ENCODE measurements at regions not wholly inside any gene's neighbourhood (a gene's known extent, or its start where the extent isn't known, plus 50 kb on each side); places are given as distances from the start of the nearest gene placed in this dataset.
"Not testable (repeated sequence)": the region's sequence is repeated elsewhere in the genome, so short reads cannot be mapped to it uniquely, and the experiment has no call there.

DNA sequence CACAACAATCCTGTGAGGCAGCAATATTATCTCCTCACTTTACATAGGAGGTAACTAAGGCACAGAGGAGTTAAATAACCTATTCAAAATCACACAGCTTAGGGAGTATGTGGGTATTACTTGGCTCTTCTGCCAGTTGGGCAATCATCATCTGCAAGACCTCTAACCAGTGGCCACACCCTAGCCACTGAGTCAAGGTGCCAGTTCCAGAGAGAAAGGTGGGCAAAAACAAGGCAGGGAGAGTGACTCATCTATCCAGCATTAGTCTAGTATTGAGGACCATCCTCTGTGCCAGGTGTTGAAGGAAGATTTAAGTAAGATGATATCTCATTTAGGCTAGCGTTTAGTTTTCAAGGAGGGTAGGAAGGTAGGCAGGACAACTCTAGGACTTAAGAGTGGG, 113.9 kb upstream of the EOLA2 start:
- no peak for DNase-seq (ENCODE audit: low read depth)

DNA sequence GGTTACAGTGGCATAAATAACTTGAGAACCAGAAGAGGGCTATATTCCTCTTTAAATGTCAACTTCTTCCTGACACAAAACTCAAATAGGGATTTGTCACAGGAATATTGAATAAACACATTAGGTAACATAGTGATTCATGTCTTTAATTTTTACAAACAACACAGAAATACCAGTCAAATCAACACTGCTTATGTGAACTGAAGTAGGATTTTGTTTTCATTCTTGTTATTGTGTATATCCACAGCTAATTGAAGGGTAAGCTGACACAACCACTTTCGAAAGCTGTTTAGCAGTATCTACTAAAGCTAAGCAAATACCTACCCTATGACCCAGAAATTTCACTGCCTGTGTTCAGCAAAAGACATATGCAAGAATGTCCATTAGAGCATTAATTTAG, 120.4 kb upstream of the EOLA2 start:
- no peak for DNase-seq (ENCODE audit: low read depth)

DNA sequence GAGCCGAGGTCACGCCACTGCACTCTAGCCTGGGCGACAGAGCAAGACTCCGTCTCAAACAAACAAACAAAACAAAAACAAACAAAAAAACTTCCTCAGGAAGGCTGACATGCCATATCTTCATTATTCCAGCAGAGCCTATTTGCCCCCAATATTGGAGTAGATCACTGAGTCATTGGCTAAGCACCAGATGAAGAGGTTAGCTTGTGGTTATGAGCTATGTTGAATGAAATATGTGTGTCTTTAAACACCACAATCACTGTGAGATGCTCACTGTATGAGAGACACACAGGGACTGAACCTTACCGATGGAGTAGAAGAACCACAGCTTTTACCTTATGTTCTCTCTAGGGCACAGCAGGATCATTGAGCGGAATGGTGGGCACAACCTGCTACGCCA, 122.1 kb upstream of the EOLA2 start:
- no peak for DNase-seq (ENCODE audit: low read depth)

DNA sequence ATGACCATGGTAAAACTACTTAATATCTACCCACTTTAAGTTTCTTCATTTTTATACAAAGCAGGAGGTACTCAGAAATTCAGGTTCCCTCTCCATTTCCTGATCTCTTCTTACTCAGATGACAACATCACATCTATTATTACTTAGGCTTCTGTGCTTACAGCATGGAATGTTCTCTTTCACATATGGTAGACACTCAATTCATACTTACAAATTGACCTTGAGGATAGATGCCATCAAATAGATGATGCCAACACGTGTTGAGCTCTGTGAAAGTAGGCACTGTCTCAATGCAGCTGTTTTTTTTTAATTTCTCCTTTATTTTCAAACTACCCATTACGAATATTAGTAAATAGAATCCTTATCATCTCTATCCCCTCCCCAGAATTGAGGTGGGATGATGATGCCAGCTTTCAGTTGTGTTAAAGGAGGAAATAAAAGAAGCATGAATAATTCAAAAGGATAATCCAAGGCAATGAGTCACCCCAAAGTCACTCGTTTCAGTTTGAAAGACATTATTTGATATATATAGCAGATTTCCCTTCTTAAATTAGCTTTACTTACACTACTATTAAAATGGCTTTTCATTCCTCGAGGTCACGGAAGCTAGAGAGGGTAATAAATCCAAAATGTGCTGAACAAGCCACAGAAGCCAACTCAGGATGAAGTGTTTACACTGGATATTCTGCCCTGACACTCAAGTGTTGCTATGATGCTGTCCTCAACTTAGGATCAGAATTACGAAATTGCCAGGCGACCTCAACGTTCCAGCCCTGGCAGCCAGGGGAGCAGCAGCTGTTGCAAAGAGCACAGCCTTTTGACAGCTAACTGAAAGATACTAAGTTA, 124.2 kb upstream of the EOLA2 start:
- DNase-seq (ENCODE audit: low read depth), result peak; percentile 38

DNA sequence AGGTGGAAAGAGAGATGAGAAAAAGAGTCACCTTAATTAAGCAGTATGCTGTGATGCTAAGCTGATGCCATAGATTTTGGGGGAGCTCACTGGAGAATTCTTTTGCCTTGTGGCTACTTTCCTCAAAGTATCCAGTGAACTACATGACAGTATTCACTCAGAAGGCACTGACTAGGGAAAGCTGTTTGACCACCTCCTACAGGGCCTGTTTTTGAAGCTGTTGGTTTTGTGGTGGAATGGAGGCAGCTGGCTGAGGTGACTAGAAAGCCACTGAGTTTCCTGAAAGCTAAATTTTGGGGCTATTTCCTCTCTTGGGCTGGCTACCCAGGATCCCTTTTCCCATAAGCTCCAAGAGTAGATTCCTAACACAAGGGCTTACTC, 124.8 kb upstream of the EOLA2 start:
- no peak for DNase-seq (ENCODE audit: low read depth)

DNA sequence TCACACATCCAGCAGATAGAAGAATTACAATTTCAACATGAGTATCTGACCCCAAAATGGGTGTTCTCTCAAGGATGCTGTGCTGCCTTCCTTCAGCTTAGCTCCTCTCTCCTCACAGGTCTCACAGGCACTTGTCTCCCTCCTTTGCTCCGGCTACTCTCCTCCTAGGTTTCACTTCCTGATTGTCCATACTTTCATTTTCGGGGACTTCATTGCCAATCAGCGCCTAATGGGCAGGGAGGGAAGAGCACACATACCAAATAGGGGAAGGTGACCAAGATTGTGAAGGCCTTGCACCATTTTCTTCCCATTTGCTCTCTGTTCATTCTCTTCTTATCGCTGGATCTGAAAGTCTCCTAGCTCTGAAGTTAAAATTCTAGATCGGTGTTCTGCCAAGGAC, 125.4 kb upstream of the EOLA2 start:
- DNase-seq (ENCODE audit: low read depth), result no peak

DNA sequence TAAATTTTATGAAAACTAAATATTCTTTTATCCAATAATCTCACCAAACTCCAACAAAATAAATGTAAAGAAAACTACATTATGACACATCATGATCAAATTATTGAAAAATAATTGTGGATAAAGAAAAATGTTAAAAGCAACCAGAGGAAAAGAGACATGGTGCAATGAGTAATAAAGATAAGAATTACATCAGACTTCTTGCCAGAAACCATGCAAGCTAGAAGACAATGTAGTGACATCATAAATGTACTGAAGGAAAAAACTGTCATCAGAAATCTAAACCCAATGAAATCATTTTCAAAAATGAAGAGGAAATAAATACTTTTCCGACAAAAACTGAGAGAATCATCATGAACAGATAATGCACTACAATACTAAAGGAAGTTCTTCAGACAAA, 135.9 kb upstream of the EOLA2 start:
- DNase-seq (ENCODE audit: low read depth), result no peak

DNA sequence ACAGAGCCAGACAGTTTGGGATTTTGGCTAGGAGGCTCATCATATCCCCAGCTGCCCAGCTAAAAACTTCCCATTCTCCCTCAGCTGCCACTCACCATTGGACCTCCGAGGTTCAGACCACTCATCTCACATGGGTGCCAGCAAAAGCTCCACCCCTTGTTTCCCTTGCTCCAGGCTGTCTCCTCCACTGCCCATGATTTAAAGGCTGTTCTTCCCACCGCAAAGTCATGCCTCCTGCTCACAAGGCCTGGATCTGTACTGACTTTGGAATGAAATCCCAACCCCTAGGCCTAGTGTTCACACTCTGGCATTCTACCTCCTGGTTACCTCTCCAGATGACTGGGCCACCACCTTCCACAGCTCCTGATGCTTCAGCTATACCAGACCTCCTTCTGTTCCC, 142.2 kb upstream of the EOLA2 start:
- DNase-seq (ENCODE audit: low read depth), result no peak

DNA sequence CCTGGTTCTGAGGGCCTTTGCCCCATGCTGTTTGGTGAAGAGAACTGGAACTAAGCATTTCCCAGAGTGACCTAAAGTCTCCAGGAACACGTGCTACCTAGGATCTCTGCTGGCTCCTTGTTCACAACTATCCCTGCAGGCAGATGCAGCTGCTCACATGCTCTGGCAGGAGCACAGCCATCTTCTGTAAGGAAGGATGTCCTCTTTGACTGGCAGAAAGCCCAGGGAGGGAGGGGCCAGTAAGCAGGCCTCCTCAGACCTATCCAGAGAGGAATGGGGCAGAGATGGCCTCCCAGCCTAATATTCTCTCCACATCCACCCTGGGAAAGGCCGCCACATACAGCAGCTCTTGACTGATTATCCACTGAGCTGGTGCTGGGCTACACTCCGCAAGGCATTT, 142.8 kb upstream of the EOLA2 start:
- no peak for DNase-seq (ENCODE audit: low read depth)

DNA sequence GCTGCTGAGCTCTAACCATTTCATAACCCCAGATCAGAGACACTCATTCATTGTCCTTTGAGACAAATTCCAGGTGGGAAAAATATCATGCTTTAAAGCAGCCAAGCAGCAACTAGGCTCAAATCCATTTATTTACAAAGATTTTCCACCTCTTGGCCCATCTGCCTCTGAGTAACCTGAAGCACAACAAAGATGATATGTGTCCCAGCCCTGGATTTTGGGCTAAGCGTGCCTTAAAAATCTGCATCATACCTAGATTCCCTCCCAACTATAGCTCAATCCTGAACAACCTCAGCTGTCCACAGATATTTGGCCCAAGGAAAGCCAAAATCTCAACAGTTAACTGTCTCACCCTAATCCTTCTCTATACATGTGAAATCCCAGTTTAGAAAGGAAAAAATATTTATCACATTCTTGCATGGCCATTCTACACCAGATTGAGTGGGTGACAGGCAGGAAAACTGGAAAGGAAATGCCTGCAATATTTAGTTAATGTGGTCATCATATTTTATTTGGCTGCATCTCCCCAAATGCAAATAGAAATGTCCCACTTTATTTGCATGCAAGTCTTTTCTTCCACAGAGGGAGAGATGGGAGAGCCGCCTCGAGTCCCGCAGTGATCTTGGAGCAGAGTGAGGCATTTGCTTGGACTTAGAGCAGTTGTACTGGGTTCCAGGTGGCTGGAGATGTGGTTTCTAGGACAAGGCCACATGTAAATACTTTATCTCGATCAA, 146.4 kb upstream of the EOLA2 start:
- peak; percentile 60 for DNase-seq (ENCODE audit: low read depth)

DNA sequence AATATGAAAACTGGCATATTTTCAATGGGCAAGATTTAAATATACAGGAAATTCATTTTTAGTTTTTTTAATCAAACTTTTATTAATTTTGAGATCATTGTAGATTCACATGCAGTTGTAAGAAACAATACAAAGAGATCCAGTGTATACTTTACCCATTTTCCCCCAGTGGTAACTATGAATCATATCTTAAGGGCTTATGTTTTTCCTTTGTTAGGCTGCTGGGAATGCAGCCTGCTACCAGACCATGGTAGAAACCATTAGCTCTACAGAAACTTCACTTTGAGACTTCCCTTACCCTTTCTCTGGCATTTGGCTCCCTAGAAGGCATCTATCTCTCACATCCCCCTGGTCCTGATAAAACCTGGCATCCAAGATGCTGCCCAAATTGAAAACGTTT, 147.6 kb upstream of the EOLA2 start:
- peak; percentile 24 for DNase-seq (ENCODE audit: low read depth)

DNA sequence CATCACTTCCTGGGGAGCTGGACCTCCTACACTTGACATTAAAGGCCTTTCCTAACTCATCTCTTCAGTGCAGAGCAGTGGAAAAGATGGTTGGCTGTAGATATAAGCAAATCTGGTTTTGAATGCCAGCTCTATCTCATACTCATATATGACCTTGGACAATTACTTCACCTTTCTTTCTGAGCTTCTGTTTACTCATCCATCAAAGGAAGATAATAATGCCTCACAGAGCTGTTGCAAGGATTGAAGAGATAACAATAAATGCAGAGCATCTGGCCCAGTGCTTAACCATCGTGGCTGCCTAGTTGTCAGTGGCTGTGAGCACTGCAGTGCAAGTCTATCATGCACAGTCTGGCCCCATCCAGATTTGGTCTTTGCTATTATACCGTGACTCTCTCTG, 148.1 kb upstream of the EOLA2 start:
- no peak for DNase-seq (ENCODE audit: low read depth)

DNA sequence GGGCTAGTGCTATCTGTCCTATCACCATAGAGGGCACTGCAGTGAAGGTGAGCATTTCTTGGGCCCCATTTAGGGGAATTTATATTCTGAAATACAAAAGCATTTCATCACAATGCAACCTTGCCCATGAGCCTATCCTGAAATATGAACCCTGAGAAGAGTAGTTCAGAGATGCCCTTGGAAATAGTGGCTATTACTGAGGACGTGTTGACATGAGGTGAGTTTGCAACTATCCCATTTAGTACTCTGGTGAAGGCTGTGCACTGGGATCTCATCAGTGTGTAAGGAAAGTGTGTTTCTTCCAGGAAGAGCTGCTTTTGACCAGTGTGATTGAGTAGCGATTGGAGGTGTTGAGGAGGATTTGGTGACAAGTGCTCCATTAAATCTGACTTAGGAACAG, 149.3 kb upstream of the EOLA2 start:
- DNase-seq (ENCODE audit: low read depth), result no peak

DNA sequence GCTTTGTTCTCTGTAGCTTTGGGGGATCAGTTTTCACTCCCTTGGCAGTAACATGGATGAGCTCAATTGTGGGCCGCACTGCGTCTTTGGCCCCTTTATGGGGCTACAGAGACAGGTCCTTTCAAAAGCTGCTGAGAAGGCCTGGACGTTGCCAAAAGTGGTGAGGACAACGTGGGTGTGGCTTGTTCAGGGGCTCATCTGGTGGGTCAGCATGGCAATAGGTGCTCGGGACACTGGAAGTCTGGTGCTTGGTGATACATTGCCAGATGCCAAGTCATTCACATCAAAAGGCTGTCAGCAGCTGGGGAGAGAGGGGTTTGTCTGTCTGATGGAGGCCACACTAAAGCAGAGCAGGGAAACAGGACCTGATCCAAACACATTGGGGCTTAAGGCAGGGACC, 149.8 kb upstream of the EOLA2 start:
- no peak for DNase-seq (ENCODE audit: low read depth)

DNA sequence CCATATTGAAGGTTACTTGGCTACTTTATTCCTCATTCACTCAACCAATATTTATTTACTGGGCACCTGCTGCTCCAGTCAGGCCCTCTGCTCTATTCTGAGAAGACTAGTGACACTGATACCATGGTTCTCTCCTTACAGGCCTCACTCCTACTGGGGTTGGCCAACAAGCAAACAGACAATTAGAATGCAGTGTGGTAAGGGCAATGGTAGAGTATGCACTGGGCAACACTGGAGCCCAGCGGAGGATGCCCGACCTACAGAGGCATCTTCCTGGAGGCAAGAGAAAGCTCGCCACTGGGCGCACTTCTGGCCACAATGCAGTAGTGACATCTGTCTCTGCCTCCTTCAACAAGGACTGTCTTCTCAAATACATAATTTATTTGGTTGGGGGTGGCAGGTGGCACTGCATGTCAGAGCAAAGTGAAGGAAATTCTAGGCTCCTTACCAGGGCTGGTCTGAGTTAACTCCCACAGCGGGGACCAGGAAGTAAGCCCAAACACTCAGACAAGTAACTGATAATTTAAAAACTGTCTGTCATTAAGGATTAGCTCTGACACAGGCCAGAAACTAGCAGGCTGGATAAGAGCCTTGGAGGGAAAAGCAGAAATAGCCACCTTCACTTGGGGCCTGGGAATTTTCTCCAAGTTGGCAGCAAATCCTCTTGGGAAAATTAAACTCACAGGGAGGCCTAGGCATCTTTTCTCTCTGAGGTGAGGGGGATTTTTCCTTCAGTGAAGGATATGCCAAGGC, 150.7 kb upstream of the EOLA2 start:
- DNase-seq (ENCODE audit: low read depth), result no peak

DNA sequence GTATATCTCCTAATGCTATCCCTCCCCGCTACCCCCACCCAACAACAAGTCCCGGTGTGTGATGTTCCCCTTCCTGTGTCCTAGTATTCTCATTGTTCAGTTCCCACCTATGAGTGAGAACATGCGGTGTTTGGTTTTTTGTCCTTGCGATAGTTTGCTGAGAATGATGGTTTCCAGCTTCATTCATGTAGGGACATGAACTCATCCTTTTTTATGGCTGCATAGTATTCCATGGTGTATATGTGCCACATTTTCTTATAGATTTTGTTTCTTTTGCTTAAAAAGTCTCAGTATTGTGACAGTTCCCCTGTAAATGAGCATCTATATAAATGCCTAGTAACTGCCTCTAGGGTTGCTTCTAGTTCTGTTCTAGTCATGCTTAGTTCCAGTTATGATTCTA, 153.0 kb upstream of the EOLA2 start:
- DNase-seq (ENCODE audit: low read depth), result not testable (repeated sequence)

DNA sequence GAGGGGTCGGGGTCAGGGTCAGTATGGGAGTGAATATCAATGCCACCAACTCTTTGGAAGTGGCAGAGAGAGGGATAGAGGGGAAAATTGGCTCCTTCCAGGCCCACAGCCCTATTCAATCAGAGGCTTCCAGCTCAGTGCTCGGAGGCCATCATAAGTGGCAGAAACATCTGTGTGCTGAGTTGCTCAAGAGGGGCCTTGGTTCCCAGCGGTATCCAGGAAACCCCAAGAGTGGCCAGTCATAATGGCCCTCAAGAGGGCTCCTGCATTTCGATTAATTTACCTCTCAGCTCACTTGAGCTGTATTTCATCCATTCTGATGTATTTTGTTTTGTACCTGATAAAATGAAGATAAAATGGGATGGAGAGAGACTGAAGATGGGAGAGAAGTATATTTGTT, 154.3 kb upstream of the EOLA2 start:
- no peak for DNase-seq (ENCODE audit: low read depth)

DNA sequence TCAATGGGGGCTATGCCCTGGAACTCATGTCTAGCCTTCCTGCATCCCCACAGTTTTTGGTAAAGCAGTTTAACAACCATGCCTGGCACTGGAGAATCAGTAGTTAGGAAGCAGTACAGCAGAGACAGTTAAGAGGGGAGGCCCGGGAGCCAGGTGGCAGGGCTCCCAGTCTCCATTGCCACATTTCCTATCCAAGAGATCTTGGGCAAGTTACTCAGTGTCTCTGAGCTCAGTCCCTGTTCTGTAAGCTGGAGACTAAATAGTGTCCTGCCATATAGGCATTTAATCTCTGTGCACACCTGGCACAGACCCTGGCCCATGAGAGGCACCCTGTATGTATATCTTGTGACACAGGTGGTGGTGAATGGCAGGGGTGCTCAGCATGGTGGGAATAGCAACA, 156.1 kb upstream of the EOLA2 start:
- no peak for DNase-seq (ENCODE audit: low read depth)

DNA sequence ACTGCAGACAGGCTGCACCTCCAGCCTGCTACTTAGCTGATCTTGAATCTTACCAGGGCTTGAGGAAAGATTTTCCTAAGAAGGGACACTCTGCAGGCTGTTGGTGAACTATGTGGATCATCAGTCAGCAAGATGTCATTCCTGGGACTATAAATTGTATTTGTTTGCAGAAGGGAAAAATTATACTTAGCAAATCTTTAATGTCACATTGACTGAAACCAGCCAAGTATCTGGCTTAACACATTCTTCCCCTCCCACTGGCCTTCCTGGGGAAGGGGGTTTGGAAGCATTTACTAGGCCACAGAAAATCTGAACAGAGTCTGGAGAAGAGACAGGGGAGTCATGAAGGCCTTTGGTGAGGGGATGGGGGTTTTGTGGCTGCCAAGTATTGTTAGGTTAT, 156.7 kb upstream of the EOLA2 start:
- DNase-seq (ENCODE audit: low read depth), result no peak

DNA sequence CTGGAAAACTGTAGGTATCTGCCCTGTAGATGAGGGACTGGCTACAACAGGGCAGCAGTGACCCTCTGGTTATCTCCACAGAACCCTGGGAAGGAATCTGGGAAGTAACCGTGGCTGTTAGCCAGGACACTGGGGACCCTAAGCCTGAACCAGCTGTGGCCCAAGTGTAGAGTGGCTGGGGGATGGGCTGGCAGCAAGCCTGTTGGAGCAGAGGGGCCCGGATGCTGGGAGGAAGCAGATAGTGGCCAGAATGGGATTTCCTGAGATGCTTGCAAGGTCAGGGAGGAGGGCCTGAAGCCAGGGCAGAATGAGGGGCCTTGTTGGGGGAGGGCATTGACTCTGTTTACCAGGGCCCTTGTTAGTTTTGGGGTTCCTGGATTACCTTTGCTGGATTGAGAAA, 161.0 kb upstream of the EOLA2 start:
- no peak for DNase-seq (ENCODE audit: low read depth)

DNA sequence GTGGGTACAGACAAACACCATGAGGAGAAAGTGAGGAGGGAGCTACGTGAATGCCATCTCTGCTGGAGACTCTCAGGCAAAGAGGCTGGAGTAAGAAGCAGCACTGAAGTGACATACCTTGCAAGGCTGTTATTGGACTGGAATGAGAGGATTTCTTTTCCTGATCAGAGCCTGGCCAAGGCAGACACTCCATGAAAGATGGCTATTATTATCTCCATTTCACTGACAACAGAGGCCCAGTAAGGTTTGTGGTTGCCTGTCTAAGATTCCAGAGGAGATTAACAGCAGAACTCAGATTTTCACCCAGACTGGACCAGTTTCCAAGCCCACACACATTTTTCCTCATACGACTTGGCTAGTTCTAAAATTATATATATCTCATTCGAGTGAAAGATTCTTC, 162.0 kb upstream of the EOLA2 start:
- DNase-seq (ENCODE audit: low read depth), result no peak

DNA sequence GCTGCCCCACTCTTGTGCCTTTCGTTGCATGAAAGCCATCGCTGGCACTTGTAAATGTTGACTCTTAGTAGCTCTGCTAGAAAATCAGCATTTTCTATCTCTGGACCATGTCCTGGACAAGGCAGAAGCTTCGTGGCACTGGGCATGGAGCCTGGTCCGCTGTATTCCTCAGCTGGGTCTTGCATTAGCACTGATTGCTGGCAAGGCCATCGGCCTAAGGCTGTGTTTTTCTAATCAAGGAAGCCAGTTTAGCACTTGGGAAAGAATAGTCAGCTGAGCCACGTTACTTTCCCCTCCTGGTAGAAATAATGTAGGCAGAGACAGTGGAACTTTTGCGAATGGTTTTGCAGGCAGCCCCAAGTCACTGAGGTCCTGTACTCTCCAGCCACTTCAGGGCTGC, 180.2 kb upstream of the EOLA2 start:
- no peak for DNase-seq (ENCODE audit: low read depth)

DNA sequence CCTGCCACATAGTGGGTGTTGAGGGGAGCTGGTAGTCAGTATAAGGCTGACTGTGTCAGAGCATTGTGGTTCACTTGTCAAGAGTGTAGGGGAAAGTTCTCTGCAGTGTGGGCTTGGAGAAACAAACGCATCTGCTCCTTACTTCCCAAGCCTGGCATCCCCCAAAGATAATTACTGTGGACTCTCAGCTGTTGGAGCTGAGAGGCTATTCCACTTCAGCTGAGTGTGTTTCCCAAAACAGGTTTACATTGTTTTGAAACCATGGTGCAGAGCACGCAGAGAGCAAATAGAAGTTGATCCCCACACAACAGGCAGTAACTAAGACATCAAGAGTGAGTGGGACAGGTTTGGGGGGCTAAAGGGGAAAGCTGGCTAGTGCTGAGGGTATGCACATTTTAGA, 181.0 kb upstream of the EOLA2 start:
- no peak for DNase-seq (ENCODE audit: low read depth)

Data from Daoy (cell line).